HG02610 (cell line): ENCODE measurements at regions not wholly inside any gene's neighbourhood (a gene's known extent, or its start where the extent isn't known, plus 50 kb on each side); places are given as distances from the start of the nearest gene placed in this dataset.
A peak's percentile ranks its signal among the peaks of the same experiment; 100 is the strongest.

Source experiments
- ATAC-seq: cut with Tn5 transposase; IDR thresholded peaks from one replicate; pipeline ENCODE4 v1.9.1; 2021; ENCODE audit warnings: mild to moderate bottlenecking, moderate library complexity; ENCODE audit not compliant: unreplicated experiment

GRCh38 chrX:96430756-96431455 lies 253.7 kb upstream of the DIAPH2 start:
- no peak for ATAC-seq

GRCh38 chrX:96432647-96433046 lies 252.0 kb upstream of the DIAPH2 start:
- ATAC-seq = no peak

- no peak for ATAC-seq
Observed at GRCh38 chrX:96433409-96434077, 251.1 kb upstream of the DIAPH2 start.

- ATAC-seq = no peak
Observed at GRCh38 chrX:96435378-96436035, 249.1 kb upstream of the DIAPH2 start.

GRCh38 chrX:96436105-96436504 lies 248.5 kb upstream of the DIAPH2 start:
- no peak for ATAC-seq

GRCh38 chrX:96438803-96439202 lies 245.8 kb upstream of the DIAPH2 start:
- no peak for ATAC-seq

- ATAC-seq = no peak
Observed at GRCh38 chrX:96440941-96441340, 243.7 kb upstream of the DIAPH2 start.

- ATAC-seq = no peak
Observed at GRCh38 chrX:96445531-96446065, 239.0 kb upstream of the DIAPH2 start.

- no peak for ATAC-seq
Observed at GRCh38 chrX:96446524-96446923, 238.1 kb upstream of the DIAPH2 start.

- no peak for ATAC-seq
Observed at GRCh38 chrX:96447161-96447560, 237.5 kb upstream of the DIAPH2 start.

- ATAC-seq = no peak
Observed at GRCh38 chrX:96449191-96449590, 235.5 kb upstream of the DIAPH2 start.

GRCh38 chrX:96449896-96450295 lies 234.7 kb upstream of the DIAPH2 start:
- ATAC-seq = no peak

GRCh38 chrX:96453139-96453538 lies 231.5 kb upstream of the DIAPH2 start:
- ATAC-seq = peak; percentile 86

- peak; percentile 58 for ATAC-seq
Observed at GRCh38 chrX:96455078-96455477, 229.6 kb upstream of the DIAPH2 start.

- no peak for ATAC-seq
Observed at GRCh38 chrX:96464880-96465558, 219.6 kb upstream of the DIAPH2 start.

- no peak for ATAC-seq
Observed at GRCh38 chrX:96474029-96474740, 210.5 kb upstream of the DIAPH2 start.

- ATAC-seq = no peak
Observed at GRCh38 chrX:96474741-96475125, 209.9 kb upstream of the DIAPH2 start.

- ATAC-seq = no peak
Observed at GRCh38 chrX:96480081-96480480, 204.6 kb upstream of the DIAPH2 start.

GRCh38 chrX:96481831-96482230 lies 202.8 kb upstream of the DIAPH2 start:
- ATAC-seq = no peak

GRCh38 chrX:96483647-96484160 lies 200.9 kb upstream of the DIAPH2 start:
- no peak for ATAC-seq
